RWPE2 (cell line): ENCODE measurements at regions not wholly inside any gene's neighbourhood (a gene's known extent, or its start where the extent isn't known, plus 50 kb on each side); places are given as distances from the start of the nearest gene placed in this dataset.

Source experiments
- ATAC-seq: fragments of 200-7000 bp; cut with Tn5 transposase; 3 replicates; pipeline ENCODE4 v1.9.1; 2021; ENCODE audit warnings: low read depth
- DNase-seq: peaks from one replicate; pipeline ENCODE4 v3.0.0-alpha.2; 2020; ENCODE audit warnings: low spot score
- H3K27ac ChIP-seq: fragments of 450-650 bp; 2 replicates; pipeline ENCODE4 v1.5.1; 2017; ENCODE audit warnings: mild to moderate bottlenecking; ENCODE audit not compliant: poor library complexity, severe bottlenecking
- H3K27me3 ChIP-seq: fragments of 250-450 bp; sonication (Bioruptor Pico); 2 replicates; pipeline ENCODE4 v1.5.1; 2021; ENCODE audit warnings: mild to moderate bottlenecking, moderate library complexity; ENCODE audit not compliant: insufficient read depth, poor library complexity, severe bottlenecking
- H3K36me3 ChIP-seq: fragments of 250-450 bp; sonication (Bioruptor Pico); 2 replicates; pipeline ENCODE4 v1.5.1; 2020; ENCODE audit warnings: low read depth, mild to moderate bottlenecking, moderate library complexity
- H3K4me1 ChIP-seq: fragments of 250-450 bp; sonication (Bioruptor Pico); 2 replicates; pipeline ENCODE4 v1.5.1; 2021; ENCODE audit warnings: mild to moderate bottlenecking, moderate library complexity; ENCODE audit not compliant: insufficient read depth, poor library complexity, severe bottlenecking
- H3K4me3 ChIP-seq: fragments of 250-450 bp; sonication (Bioruptor Pico); 2 replicates; pipeline ENCODE4 v1.5.1; 2021; ENCODE audit warnings: mild to moderate bottlenecking, moderate library complexity; ENCODE audit not compliant: severe bottlenecking
- H3K9me3 ChIP-seq: fragments of 250-450 bp; sonication (Bioruptor Pico); 2 replicates; pipeline ENCODE4 v1.5.1; 2021; ENCODE audit warnings: mild to moderate bottlenecking, moderate library complexity; ENCODE audit not compliant: severe bottlenecking
- TF ChIP-seq, protein P1 (sequence below): fragments of 450-650 bp; IDR thresholded peaks from one replicate; pipeline ENCODE4 v1.5.1; 2017; ENCODE audit warnings: mild to moderate bottlenecking, moderate library complexity; ENCODE audit not compliant: poor library complexity, severe bottlenecking

GRCh38 chr3:145735631-145736030, 425.4 kb downstream of the PLOD2 start:
- H3K4me1 ChIP-seq = no peaks in the 10 kb centered on the region
- H3K36me3 ChIP-seq = no peaks in the 10 kb centered on the region
- DNase-seq (no peak), ATAC-seq (no peak)
- no peaks in the 10 kb centered on the region for H3K9me3 ChIP-seq
- TF ChIP-seq, protein P1, sequence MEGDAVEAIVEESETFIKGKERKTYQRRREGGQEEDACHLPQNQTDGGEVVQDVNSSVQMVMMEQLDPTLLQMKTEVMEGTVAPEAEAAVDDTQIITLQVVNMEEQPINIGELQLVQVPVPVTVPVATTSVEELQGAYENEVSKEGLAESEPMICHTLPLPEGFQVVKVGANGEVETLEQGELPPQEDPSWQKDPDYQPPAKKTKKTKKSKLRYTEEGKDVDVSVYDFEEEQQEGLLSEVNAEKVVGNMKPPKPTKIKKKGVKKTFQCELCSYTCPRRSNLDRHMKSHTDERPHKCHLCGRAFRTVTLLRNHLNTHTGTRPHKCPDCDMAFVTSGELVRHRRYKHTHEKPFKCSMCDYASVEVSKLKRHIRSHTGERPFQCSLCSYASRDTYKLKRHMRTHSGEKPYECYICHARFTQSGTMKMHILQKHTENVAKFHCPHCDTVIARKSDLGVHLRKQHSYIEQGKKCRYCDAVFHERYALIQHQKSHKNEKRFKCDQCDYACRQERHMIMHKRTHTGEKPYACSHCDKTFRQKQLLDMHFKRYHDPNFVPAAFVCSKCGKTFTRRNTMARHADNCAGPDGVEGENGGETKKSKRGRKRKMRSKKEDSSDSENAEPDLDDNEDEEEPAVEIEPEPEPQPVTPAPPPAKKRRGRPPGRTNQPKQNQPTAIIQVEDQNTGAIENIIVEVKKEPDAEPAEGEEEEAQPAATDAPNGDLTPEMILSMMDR = no peak
- H3K27ac ChIP-seq = no peak overlapping the region
- no peaks in the 10 kb centered on the region for H3K27me3 ChIP-seq
- H3K4me3 ChIP-seq = no peak overlapping the region

DNA sequence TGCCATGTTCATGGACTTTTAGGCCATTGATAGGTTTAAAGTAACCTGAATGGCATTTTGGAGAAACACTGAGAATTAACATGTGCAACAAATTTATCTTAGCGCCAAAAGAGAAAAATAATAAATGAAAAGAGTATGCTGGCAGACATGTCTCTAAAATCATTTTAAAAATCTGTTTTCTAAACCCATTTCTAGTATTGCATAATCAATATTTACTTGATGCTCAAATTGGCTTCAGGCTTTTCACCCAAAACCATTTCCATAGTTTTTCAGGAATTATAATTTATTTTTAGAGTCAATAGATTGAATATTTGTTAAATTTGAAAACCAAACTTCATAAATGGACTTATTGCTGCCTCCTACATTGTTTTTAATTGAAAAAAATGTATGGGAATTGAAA, 423.0 kb downstream of the PLOD2 start:
- Histone ChIP-seq H3K9me3 (no peaks in the 10 kb centered on the region), H3K4me1 (no peaks in the 10 kb centered on the region), H3K27ac (no peak overlapping the region), H3K27me3 (no peaks in the 10 kb centered on the region), H3K4me3 (no peak overlapping the region), H3K36me3 (no peaks in the 10 kb centered on the region)
- TF ChIP-seq, protein P1 = no peak
- DNase-seq = no peak
- no peak for ATAC-seq

- DNase-seq (no peak), ATAC-seq (no peak)
- Histone ChIP-seq H3K4me3 (no peak overlapping the region), H3K36me3 (no peaks in the 10 kb centered on the region), H3K27me3 (no peaks in the 10 kb centered on the region), H3K9me3 (no peaks in the 10 kb centered on the region), H3K4me1 (no peaks in the 10 kb centered on the region), H3K27ac (no peak overlapping the region)
- TF ChIP-seq, protein P1 = no peak
These were observed 421.1 kb downstream of the PLOD2 start for GRCh38 chr3:145739926-145740325.

GRCh38 chr3:145750657-145751056, 410.3 kb downstream of the PLOD2 start:
- Histone ChIP-seq H3K27ac (no peak overlapping the region), H3K4me3 (no peak overlapping the region), H3K36me3 (no peaks in the 10 kb centered on the region), H3K9me3 (no peaks in the 10 kb centered on the region), H3K27me3 (peaks cover 3% of the 10 kb centered on the region), H3K4me1 (no peaks in the 10 kb centered on the region)
- TF ChIP-seq, protein P1 = no peak
- ATAC-seq = no peak
- DNase-seq = no peak

DNA sequence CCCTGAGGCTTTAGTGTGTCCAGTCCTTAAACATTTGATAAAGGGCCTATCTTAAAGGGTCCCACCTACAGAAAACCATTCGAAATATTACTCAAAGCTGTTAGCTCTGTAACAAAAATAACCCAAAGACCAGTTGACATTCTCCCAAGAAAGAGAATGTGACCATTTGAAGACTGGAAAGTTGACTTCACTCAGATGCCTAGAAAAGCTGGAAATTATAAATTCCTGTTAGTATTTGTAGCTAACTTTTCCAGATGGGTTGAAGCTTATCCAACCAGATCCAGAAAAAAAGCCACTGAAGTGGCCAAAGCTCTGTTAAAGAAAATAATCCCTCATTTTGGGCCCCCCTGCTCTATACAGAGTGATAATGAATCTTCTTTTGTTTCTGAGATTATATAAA, 408.4 kb downstream of the PLOD2 start:
- no peaks in the 10 kb centered on the region for H3K36me3 ChIP-seq
- no peak overlapping the region for H3K4me3 ChIP-seq
- H3K27me3 ChIP-seq = peaks cover 6% of the 10 kb centered on the region
- TF ChIP-seq, protein P1 = no peak
- H3K9me3 ChIP-seq = no peaks in the 10 kb centered on the region
- no peak for ATAC-seq
- no peaks in the 10 kb centered on the region for H3K4me1 ChIP-seq
- no peak overlapping the region for H3K27ac ChIP-seq
- DNase-seq = no peak
